Ascending aorta (tissue), 2 donors: ENCODE measurements at regions not wholly inside any gene's neighbourhood (a gene's known extent, or its start where the extent isn't known, plus 50 kb on each side); places are given as distances from the start of the nearest gene placed in this dataset.

Experiments
- DNase-seq, 2 donors: peaks; one replicate each; pipeline ENCODE4 v3.0.0-alpha.2; 2019; ENCODE audit warnings: low spot score in 2 of 2
- H3K27ac ChIP-seq, 2 donors: fragments of 200-600 bp; sonication (generic); one replicate each; pipeline ENCODE4 v1.5.1; 2016 to 2017; ENCODE audit warnings: mild to moderate bottlenecking in 1 of 2
- H3K27me3 ChIP-seq: fragments of 200-600 bp; sonication (generic); one replicate; pipeline ENCODE4 v1.5.1; 2017
- H3K36me3 ChIP-seq, 2 donors: fragments of 200-600 bp; sonication (generic); one replicate each; pipeline ENCODE4 v1.5.1; 2016
- H3K4me1 ChIP-seq, 2 donors: fragments of 200-600 bp; sonication (generic); one replicate each; pipeline ENCODE4 v1.5.1; 2016 to 2017; ENCODE audit warnings: mild to moderate bottlenecking in 1 of 2
- H3K4me3 ChIP-seq, 2 donors: fragments of 200-600 bp; sonication (generic); one replicate each; pipeline ENCODE4 v1.5.1; 2016 to 2017; ENCODE audit warnings: mild to moderate bottlenecking in 1 of 2
- H3K9me3 ChIP-seq, 2 donors: fragments of 200-600 bp; sonication (generic); one replicate each; pipeline ENCODE4 v1.5.1; 2016
- CTCF ChIP-seq, 3 experiments: fragments of 200-600 bp in 2 of 3; fragments of 450-650 bp in 1 of 3; sonication (generic) in 2 of 3; IDR thresholded peaks; one replicate each; pipeline ENCODE4 v1.5.1; 2016 to 2019; ENCODE audit warnings: antibody characterized with exemption in 3 of 3, mild to moderate bottlenecking in 1 of 3, moderate library complexity in 1 of 3
- intact Hi-C: fragments of 100-400 bp; cut with DNase I; formaldehyde crosslinking; loops from one replicate; pipeline ENCODE4 v1.15.1; 2023

GRCh38 chr15:95898761-95899160 lies 431.7 kb upstream of the NR2F2 start:
- TF ChIP-seq CTCF (IDR thresholded peaks at IDR 0.05): no peak
- intact Hi-C loops: no loop called here
- no peak overlapping the region for H3K4me3 ChIP-seq

GRCh38 chr15:95901271-95901670 lies 429.2 kb upstream of the NR2F2 start:
- intact Hi-C loops: no loop called here
- no peaks in the 10 kb centered on the region for H3K27me3 ChIP-seq
- no peak for DNase-seq

More at GRCh38 chr15:95898761-95899160, 431.7 kb upstream of the NR2F2 start:
- DNase-seq: no peak
- no peaks in the 10 kb centered on the region for H3K9me3 ChIP-seq
- H3K4me1 ChIP-seq: no peaks in the 10 kb centered on the region
- no peaks in the 10 kb centered on the region for H3K27me3 ChIP-seq
- no peak overlapping the region for H3K27ac ChIP-seq
- no peaks in the 10 kb centered on the region for H3K36me3 ChIP-seq

GRCh38 chr15:95902606-95903005 lies 427.9 kb upstream of the NR2F2 start:
- Histone ChIP-seq H3K4me3 (no peak overlapping the region), H3K36me3 (no peaks in the 10 kb centered on the region), H3K4me1 (no peaks in the 10 kb centered on the region), H3K27ac (no peak overlapping the region), H3K9me3 (no peaks in the 10 kb centered on the region), H3K27me3 (no peaks in the 10 kb centered on the region)
- TF ChIP-seq CTCF (IDR thresholded peaks at IDR 0.05): no peak
- intact Hi-C loops: no loop called here
- DNase-seq: no peak

More at GRCh38 chr15:95901271-95901670, 429.2 kb upstream of the NR2F2 start:
- no peaks in the 10 kb centered on the region for H3K36me3 ChIP-seq
- no peaks in the 10 kb centered on the region for H3K4me1 ChIP-seq
- H3K9me3 ChIP-seq: no peaks in the 10 kb centered on the region
- no peak for TF ChIP-seq CTCF (IDR thresholded peaks at IDR 0.05)
- no peak overlapping the region for H3K27ac ChIP-seq
- H3K4me3 ChIP-seq: no peak overlapping the region

- no peak for TF ChIP-seq CTCF (IDR thresholded peaks at IDR 0.05)
- intact Hi-C loops: no loop called here
- Histone ChIP-seq H3K4me3 (no peak overlapping the region), H3K27me3 (no peaks in the 10 kb centered on the region), H3K4me1 (no peaks in the 10 kb centered on the region), H3K27ac (no peak overlapping the region), H3K36me3 (no peaks in the 10 kb centered on the region), H3K9me3 (no peaks in the 10 kb centered on the region)
- DNase-seq: no peak
These were observed 427.1 kb upstream of the NR2F2 start for GRCh38 chr15:95903352-95903751.

GRCh38 chr15:95910643-95911212 lies 419.8 kb upstream of the NR2F2 start:
- Histone ChIP-seq H3K4me3 (no peak overlapping the region), H3K9me3 (no peaks in the 10 kb centered on the region), H3K4me1 (no peaks in the 10 kb centered on the region), H3K27me3 (no peaks in the 10 kb centered on the region), H3K36me3 (no peaks in the 10 kb centered on the region), H3K27ac (no peak overlapping the region)
- intact Hi-C loops: no loop called here
- TF ChIP-seq CTCF (IDR thresholded peaks at IDR 0.05): no peak
- no peak for DNase-seq
